Keratinocyte (primary cell): ENCODE measurements at regions not wholly inside any gene's neighbourhood (a gene's known extent, or its start where the extent isn't known, plus 50 kb on each side); places are given as distances from the start of the nearest gene placed in this dataset.

Source experiments
- DNase-seq: peaks from one replicate; pipeline ENCODE4 v3.0.0-alpha.2; 2011; ENCODE audit warnings: low read depth, missing footprints, low spot score
- FAIRE-seq: peaks from 2 replicates; lab custom pipeline; 2011; peaks lifted over from hg19 to GRCh38; lab: Jason Lieb, UNC
- H2AFZ ChIP-seq: 2 replicates; pipeline ENCODE4 v1.6.0; 2012; ENCODE audit warnings: low read length, control low read depth, inconsistent platforms; ENCODE audit not compliant: control insufficient read depth
- H3K27ac ChIP-seq: 2 replicates; pipeline ENCODE4 v1.5.1; 2011; ENCODE audit warnings: low read length; ENCODE audit not compliant: control insufficient read depth, insufficient read depth
- H3K27me3 ChIP-seq: 3 replicates; pipeline ENCODE4 v1.6.0; 2011; ENCODE audit warnings: low read length; ENCODE audit not compliant: control insufficient read depth, insufficient read depth; ENCODE audit errors: extremely low read depth
- H3K36me3 ChIP-seq, 2 experiments: 2 replicates in 1 of 2; 3 replicates in 1 of 2; pipeline ENCODE4 v1.5.1; 2011; ENCODE audit warnings: low read length in 2 of 2, mild to moderate bottlenecking in 1 of 2; ENCODE audit not compliant: control insufficient read depth in 2 of 2, insufficient read depth in 2 of 2; ENCODE audit errors: extremely low read depth in 1 of 2
- H3K4me1 ChIP-seq: 3 replicates; pipeline ENCODE4 v1.5.1; 2011; ENCODE audit warnings: low read length; ENCODE audit not compliant: control insufficient read depth, insufficient read depth; ENCODE audit errors: extremely low read depth
- H3K4me2 ChIP-seq: 3 replicates; pipeline ENCODE4 v1.6.0; 2011; ENCODE audit warnings: low read depth, low read length; ENCODE audit not compliant: control insufficient read depth, insufficient read depth; ENCODE audit errors: extremely low read depth
- H3K4me3 ChIP-seq, 3 experiments: fragments of 200-600 bp in 1 of 3; sonication (generic) in 1 of 3; 2 replicates in 2 of 3; 3 replicates in 1 of 3; pipeline ENCODE4 v1.5.1; 2011 to 2016; ENCODE audit warnings: low read length in 3 of 3, mild to moderate bottlenecking in 3 of 3, control low read depth in 2 of 3, inconsistent platforms in 1 of 3, low read depth in 1 of 3, mixed read lengths in 1 of 3, mixed run types in 1 of 3, moderate library complexity in 1 of 3; ENCODE audit not compliant: control insufficient read depth in 2 of 3, insufficient read depth in 2 of 3; ENCODE audit errors: extremely low read depth in 1 of 3
- H3K79me2 ChIP-seq: 2 replicates; pipeline ENCODE4 v1.6.0; 2012; ENCODE audit warnings: low read length; ENCODE audit not compliant: control insufficient read depth, insufficient read depth
- H3K9ac ChIP-seq: 3 replicates; pipeline ENCODE4 v1.6.0; 2011; ENCODE audit warnings: low read length; ENCODE audit not compliant: control insufficient read depth, insufficient read depth; ENCODE audit errors: extremely low read depth
- H3K9me1 ChIP-seq: 3 replicates; pipeline ENCODE4 v1.6.0; 2011; ENCODE audit warnings: low read length; ENCODE audit not compliant: control insufficient read depth, insufficient read depth; ENCODE audit errors: extremely low read depth
- H3K9me3 ChIP-seq: 2 replicates; pipeline ENCODE4 v1.5.1; 2012; ENCODE audit warnings: low read depth, low read length; ENCODE audit not compliant: control insufficient read depth
- H4K20me1 ChIP-seq: 3 replicates; pipeline ENCODE4 v1.6.0; 2011; ENCODE audit warnings: low read length; ENCODE audit not compliant: control insufficient read depth, insufficient read depth; ENCODE audit errors: extremely low read depth
- EZH2 ChIP-seq: IDR thresholded peaks from one replicate; pipeline ENCODE4 v1.6.1; 2012; ENCODE audit warnings: inconsistent platforms, mild to moderate bottlenecking, low read length, moderate library complexity
- dilution Hi-C: fragments of 300-500 bp; cut with MboI; formaldehyde crosslinking; loops from one replicate; pipeline ENCODE4 v1.7.0; 2020; ENCODE audit warnings: low sequenced_read_pairs; ENCODE audit not compliant: extremely low pct_ligation_motif_present
- TF ChIP-seq, protein P1 (sequence below), 3 experiments: IDR thresholded peaks in 1 of 3; conservative IDR thresholded peaks in 1 of 3; optimal IDR thresholded peaks in 1 of 3; 2 replicates in 2 of 3; 3 replicates in 1 of 3; pipeline versions ENCODE3 to v1.5.1; 2011; ENCODE audit warnings: low read length in 3 of 3, mild to moderate bottlenecking in 3 of 3, moderate library complexity in 2 of 3, control low read depth in 1 of 3, inconsistent platforms in 1 of 3; ENCODE audit not compliant: insufficient read depth in 2 of 3; ENCODE audit errors: extremely low read depth in 1 of 3

DNA sequence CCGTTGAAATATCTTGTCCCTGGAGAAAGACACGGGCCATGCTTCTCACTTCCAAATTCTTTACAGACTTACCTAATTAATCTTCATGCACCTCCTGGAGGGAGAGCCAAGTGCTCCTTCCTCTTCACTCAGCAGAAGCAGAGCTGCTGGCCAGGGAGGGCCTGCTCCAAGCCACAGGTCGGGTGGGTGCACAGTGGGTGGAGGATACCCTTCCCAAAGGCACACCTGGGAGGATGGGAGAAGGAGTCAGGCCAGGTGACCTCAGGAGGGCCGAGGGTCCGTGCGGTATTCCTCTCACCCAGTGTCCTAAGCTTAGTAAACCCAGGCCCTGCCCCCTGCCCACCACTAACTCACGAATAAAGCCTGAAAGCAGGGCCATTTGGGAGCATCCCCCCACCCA, 171.3 kb upstream of the RPL38 start:
- no peak overlapping the region for H3K9ac ChIP-seq
- H3K4me1 ChIP-seq: no peaks in the 10 kb centered on the region
- FAIRE-seq (no peak), DNase-seq (no peak)
- H3K27me3 ChIP-seq: peaks cover 22% of the 10 kb centered on the region
- H4K20me1 ChIP-seq: no peaks in the 10 kb centered on the region
- no peaks in the 10 kb centered on the region for H3K9me3 ChIP-seq
- no peaks in the 10 kb centered on the region for H3K36me3 ChIP-seq
- TF ChIP-seq EZH2: no peak
- TF ChIP-seq, protein P1, sequence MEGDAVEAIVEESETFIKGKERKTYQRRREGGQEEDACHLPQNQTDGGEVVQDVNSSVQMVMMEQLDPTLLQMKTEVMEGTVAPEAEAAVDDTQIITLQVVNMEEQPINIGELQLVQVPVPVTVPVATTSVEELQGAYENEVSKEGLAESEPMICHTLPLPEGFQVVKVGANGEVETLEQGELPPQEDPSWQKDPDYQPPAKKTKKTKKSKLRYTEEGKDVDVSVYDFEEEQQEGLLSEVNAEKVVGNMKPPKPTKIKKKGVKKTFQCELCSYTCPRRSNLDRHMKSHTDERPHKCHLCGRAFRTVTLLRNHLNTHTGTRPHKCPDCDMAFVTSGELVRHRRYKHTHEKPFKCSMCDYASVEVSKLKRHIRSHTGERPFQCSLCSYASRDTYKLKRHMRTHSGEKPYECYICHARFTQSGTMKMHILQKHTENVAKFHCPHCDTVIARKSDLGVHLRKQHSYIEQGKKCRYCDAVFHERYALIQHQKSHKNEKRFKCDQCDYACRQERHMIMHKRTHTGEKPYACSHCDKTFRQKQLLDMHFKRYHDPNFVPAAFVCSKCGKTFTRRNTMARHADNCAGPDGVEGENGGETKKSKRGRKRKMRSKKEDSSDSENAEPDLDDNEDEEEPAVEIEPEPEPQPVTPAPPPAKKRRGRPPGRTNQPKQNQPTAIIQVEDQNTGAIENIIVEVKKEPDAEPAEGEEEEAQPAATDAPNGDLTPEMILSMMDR (optimal IDR thresholded peaks at IDR 0.05 in 1 of 3, IDR thresholded peaks at IDR 0.05 in 1 of 3, conservative IDR thresholded peaks at IDR 0.05 in 1 of 3; ENCODE audit: extremely low read depth in 1 of 3, insufficient read depth in 2 of 3, low read length in 3 of 3): no peak
- dilution Hi-C loops: no loop called here
- no peak overlapping the region for H3K27ac ChIP-seq
- no peak overlapping the region for H3K4me2 ChIP-seq
- H2AFZ ChIP-seq: no peak overlapping the region
- H3K4me3 ChIP-seq: no peak overlapping the region
- H3K9me1 ChIP-seq: no peaks in the 10 kb centered on the region
- H3K79me2 ChIP-seq: no peaks in the 10 kb centered on the region

DNA sequence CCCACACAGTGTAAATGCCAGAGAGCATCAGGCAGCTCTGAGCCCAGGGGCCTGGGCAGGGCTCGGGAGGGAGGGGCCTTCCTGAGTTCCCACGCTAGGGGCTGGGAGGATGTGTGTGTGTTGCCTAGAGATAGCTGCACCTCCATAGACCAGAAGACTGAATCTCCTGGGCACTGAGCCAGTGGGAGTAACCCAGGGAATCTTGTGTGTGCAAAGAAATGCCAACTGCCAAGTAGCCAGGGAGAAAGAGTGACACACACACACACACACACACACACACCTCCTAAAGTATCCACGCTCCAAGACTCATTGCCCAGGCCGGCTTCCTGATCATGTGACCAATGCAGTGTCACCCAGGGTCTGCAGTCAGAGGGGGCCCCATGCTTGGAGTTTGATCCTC, 166.2 kb upstream of the RPL38 start:
- no peaks in the 10 kb centered on the region for H4K20me1 ChIP-seq
- H3K9me1 ChIP-seq: no peaks in the 10 kb centered on the region
- no peaks in the 10 kb centered on the region for H3K9me3 ChIP-seq
- no peak overlapping the region for H3K4me2 ChIP-seq
- DNase-seq (no peak), FAIRE-seq (no peak)
- no peak overlapping the region for H3K4me3 ChIP-seq
- no peak overlapping the region for H2AFZ ChIP-seq
- peaks cover 2% of the 10 kb centered on the region for H3K4me1 ChIP-seq
- no peak overlapping the region for H3K9ac ChIP-seq
- no peak overlapping the region for H3K27ac ChIP-seq
- H3K79me2 ChIP-seq: no peaks in the 10 kb centered on the region
- no peak for TF ChIP-seq EZH2
- dilution Hi-C loops: no loop called here
- H3K27me3 ChIP-seq: peaks cover 19% of the 10 kb centered on the region
- H3K36me3 ChIP-seq: no peaks in the 10 kb centered on the region

GRCh38 chr17:74040291-74040690, 163.2 kb upstream of the RPL38 start:
- H3K9ac ChIP-seq: no peak overlapping the region
- H2AFZ ChIP-seq: no peak overlapping the region
- no peak overlapping the region for H3K4me2 ChIP-seq
- peaks cover 20% of the 10 kb centered on the region for H3K27me3 ChIP-seq
- dilution Hi-C loops: no loop called here
- no peaks in the 10 kb centered on the region for H3K9me1 ChIP-seq
- peaks cover 13% of the 10 kb centered on the region for H3K4me1 ChIP-seq
- no peak for DNase-seq
- FAIRE-seq: no peak
- no peaks in the 10 kb centered on the region for H3K36me3 ChIP-seq
- H4K20me1 ChIP-seq: no peaks in the 10 kb centered on the region
- H3K79me2 ChIP-seq: no peaks in the 10 kb centered on the region
- TF ChIP-seq, protein P1 (optimal IDR thresholded peaks at IDR 0.05 in 1 of 3, IDR thresholded peaks at IDR 0.05 in 1 of 3, conservative IDR thresholded peaks at IDR 0.05 in 1 of 3; ENCODE audit: extremely low read depth in 1 of 3, insufficient read depth in 2 of 3, low read length in 3 of 3): no peak
- no peak for TF ChIP-seq EZH2
- H3K9me3 ChIP-seq: no peaks in the 10 kb centered on the region
- H3K27ac ChIP-seq: no peak overlapping the region
- no peak overlapping the region for H3K4me3 ChIP-seq
